OCI-LY7 (cell line): ENCODE measurements at regions not wholly inside any gene's neighbourhood (a gene's known extent, or its start where the extent isn't known, plus 50 kb on each side); places are given as distances from the start of the nearest gene placed in this dataset.
"Not testable (repeated sequence)": the region's sequence is repeated elsewhere in the genome, so short reads cannot be mapped to it uniquely, and the experiment has no call there.

Experiments used
- BruUV-seq: library from RNA; stranded (reverse); fragments of 400-500 nt; replicated peaks from 2 replicates; lab custom pipeline; 2021; lab: Mats Ljungman, UMichigan
- CTCF ChIA-PET: fragments of 300-600 bp; sonication (Branson Sonifier 250); formaldehyde crosslinking; loops from one replicate; lab custom pipeline; 2022; ENCODE audit warnings: antibody characterized with exemption; ENCODE audit not compliant: unreplicated experiment; lab: Charles Lee
- POLR2A ChIA-PET: fragments of 300-600 bp; sonication (Branson Sonifier 250); formaldehyde crosslinking; loops from one replicate; lab custom pipeline; 2022; ENCODE audit warnings: antibody characterized with exemption; lab: Charles Lee
- DNase-seq: peaks from one replicate; pipeline ENCODE4 v3.0.0-alpha.2; 2015; ENCODE audit warnings: low spot score
- H2AFZ ChIP-seq: fragments of 200-600 bp; sonication (generic), shearing (Covaris generic); 2 replicates; pipeline ENCODE4 v1.6.1; 2014; ENCODE audit warnings: mild to moderate bottlenecking, antibody characterized with exemption, low read length, moderate library complexity
- H3K27ac ChIP-seq: fragments of 200-600 bp; sonication (generic); 2 replicates; pipeline ENCODE4 v1.5.1; 2014; ENCODE audit warnings: mixed run types, low read depth, mild to moderate bottlenecking, moderate library complexity, low read length, inconsistent platforms; ENCODE audit not compliant: poor library complexity, severe bottlenecking
- H3K36me3 ChIP-seq: fragments of 200-600 bp; sonication (generic); 2 replicates; pipeline ENCODE4 v1.6.1; 2014; ENCODE audit warnings: mild to moderate bottlenecking, antibody characterized with exemption, low read length, moderate library complexity, mixed read lengths; ENCODE audit not compliant: insufficient read depth
- H3K4me1 ChIP-seq: fragments of 200-600 bp; sonication (generic); 2 replicates; pipeline ENCODE4 v1.5.1; 2014; ENCODE audit warnings: mild to moderate bottlenecking, low read length; ENCODE audit not compliant: insufficient read depth, poor library complexity, severe bottlenecking
- H3K4me2 ChIP-seq: fragments of 200-600 bp; sonication (generic); 2 replicates; pipeline ENCODE4 v1.6.1; 2014; ENCODE audit warnings: mild to moderate bottlenecking, low read length
- H3K4me3 ChIP-seq: fragments of 200-600 bp; sonication (generic); 2 replicates; pipeline ENCODE4 v1.5.1; 2014; ENCODE audit warnings: mild to moderate bottlenecking, low read depth, low read length; ENCODE audit not compliant: poor library complexity, severe bottlenecking
- H3K79me2 ChIP-seq: fragments of 200-600 bp; sonication (generic); 2 replicates; pipeline ENCODE4 v1.6.1; 2016; ENCODE audit warnings: low read depth, mild to moderate bottlenecking, low read length, moderate library complexity, mixed read lengths; ENCODE audit not compliant: insufficient read depth
- H3K9me2 ChIP-seq: fragments of 200-600 bp; sonication (generic); 2 replicates; pipeline ENCODE4 v1.6.1; 2016; ENCODE audit warnings: mild to moderate bottlenecking, low read length, mixed read lengths; ENCODE audit not compliant: insufficient read depth
- H3K9me3 ChIP-seq: fragments of 200-600 bp; sonication (generic); 2 replicates; pipeline ENCODE4 v1.6.1; 2014; ENCODE audit warnings: mild to moderate bottlenecking, mixed run types, low read length, mixed read lengths
- H4K20me1 ChIP-seq: fragments of 200-600 bp; sonication (generic); 2 replicates; pipeline ENCODE4 v1.6.1; 2014; ENCODE audit warnings: mild to moderate bottlenecking, antibody characterized with exemption, low read length, moderate library complexity, mixed read lengths; ENCODE audit not compliant: insufficient read depth
- intact Hi-C: fragments of 100-400 bp; cut with micrococcal nuclease; formaldehyde crosslinking; loops from one replicate; pipeline ENCODE4 v1.10.0; 2022; ENCODE audit not compliant: unreplicated experiment

DNA sequence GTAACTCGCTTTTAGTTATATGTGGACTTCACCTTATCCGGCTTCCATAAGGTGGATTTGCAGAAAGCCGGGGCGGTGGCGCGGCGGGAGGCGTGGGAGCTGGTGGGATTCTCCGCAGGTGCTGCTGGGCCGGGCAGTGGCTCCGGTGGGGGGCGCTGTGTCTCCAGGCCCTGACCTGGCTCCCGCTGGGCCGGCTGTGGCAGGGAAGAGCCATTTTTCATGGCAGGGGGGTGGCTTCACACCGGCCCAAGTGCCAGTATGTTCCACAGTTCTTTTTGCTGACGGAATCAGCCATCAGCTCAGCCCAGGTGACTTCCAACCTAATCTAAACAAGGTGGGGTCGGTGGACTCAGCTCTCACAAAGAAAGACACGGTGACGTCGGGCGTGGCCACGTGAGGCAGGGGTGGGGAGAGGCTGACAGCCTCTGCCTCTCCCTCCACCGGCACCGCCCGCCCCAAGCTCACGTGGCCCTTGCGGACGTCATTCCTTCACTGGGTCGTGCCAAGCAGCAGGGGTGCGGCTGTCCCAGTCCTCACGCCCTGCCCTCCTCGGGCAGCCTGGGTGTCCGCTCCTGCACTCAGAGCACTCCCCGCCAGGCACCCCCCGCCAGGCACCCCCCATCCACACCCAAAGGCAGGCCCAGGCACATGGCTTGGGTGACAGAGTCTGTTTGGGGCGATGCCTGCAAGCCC, 4429.9 kb upstream of the TPTE start:
- H2AFZ ChIP-seq, H3K4me3 ChIP-seq, intact Hi-C loops, POLR2A ChIA-PET, H4K20me1 ChIP-seq, H3K27ac ChIP-seq, H3K36me3 ChIP-seq, H3K79me2 ChIP-seq, DNase-seq, H3K9me2 ChIP-seq, H3K4me2 ChIP-seq, H3K9me3 ChIP-seq, BruUV-seq, H3K4me1 ChIP-seq, CTCF ChIA-PET: not testable (repeated sequence)

DNA sequence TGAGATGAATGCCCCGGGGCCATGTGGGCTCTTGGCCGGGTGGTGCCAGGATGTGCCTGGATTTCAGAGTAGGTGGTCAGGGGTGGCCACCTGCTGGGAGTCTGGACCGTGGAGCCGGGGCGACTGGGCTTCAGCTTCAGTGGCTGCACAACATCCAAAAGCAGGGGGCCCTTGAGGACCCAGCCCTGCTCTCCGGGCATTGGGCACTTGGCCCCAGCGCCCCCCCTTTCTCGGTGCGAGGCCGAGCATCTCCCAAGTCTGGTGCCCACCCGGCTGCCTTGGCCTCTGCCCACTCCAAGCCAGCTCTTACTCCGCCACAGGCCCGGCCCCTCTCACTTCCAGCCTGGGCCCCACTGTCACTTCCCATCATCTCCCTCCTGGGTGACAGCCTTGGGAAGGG, 4429.0 kb upstream of the TPTE start:
- H2AFZ ChIP-seq, H3K9me3 ChIP-seq, H3K27ac ChIP-seq, BruUV-seq, H3K4me2 ChIP-seq, POLR2A ChIA-PET, H3K36me3 ChIP-seq, H3K4me1 ChIP-seq, H3K4me3 ChIP-seq, H3K9me2 ChIP-seq, H3K79me2 ChIP-seq, intact Hi-C loops, H4K20me1 ChIP-seq, CTCF ChIA-PET, DNase-seq: not testable (repeated sequence)

DNA sequence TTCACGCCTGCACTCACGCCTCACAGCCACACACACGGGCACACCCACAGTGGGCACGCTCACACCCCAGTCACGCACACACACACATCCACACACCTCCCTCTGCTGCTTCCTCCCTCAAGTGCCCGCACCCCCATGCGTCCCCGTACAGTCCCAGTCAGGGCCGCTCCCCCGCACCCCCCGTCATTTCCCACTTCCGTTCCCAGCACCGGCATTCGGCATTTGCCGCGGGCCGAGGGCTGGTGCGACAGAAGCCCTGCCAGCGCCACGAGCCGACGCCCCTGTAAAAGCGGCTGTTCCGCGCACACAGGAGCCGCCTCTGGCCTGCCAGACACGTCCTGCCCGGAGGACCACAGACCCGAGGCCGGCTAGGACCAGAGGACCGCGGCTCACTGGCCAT, 4428.0 kb upstream of the TPTE start:
- H3K27ac ChIP-seq, H2AFZ ChIP-seq, H3K36me3 ChIP-seq, CTCF ChIA-PET, H3K4me1 ChIP-seq, H3K9me3 ChIP-seq, H4K20me1 ChIP-seq, H3K4me2 ChIP-seq, BruUV-seq, H3K9me2 ChIP-seq, H3K79me2 ChIP-seq, intact Hi-C loops, POLR2A ChIA-PET, H3K4me3 ChIP-seq, DNase-seq: not testable (repeated sequence)

DNA sequence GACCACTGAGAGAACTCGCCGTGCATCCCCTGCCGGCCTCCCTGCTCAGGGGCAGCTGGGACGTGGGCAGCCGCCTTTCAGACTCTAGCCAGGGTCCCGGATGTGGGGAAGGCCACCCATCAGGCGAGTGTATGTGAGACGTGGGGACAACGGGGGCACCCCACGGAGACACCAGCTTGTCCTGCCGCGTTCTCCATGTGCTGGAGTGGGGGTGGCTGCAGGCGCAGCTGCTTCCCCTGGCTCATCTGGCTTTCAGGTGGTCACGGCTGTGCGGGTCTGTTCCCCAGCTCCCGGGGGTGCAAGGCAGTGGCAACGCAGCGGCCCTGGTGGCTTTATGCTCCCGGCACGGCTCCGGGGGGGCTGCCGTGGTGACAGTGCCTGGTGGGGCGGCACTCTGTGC, 4427.5 kb upstream of the TPTE start:
- BruUV-seq, H3K36me3 ChIP-seq, POLR2A ChIA-PET: not testable (repeated sequence)

DNA sequence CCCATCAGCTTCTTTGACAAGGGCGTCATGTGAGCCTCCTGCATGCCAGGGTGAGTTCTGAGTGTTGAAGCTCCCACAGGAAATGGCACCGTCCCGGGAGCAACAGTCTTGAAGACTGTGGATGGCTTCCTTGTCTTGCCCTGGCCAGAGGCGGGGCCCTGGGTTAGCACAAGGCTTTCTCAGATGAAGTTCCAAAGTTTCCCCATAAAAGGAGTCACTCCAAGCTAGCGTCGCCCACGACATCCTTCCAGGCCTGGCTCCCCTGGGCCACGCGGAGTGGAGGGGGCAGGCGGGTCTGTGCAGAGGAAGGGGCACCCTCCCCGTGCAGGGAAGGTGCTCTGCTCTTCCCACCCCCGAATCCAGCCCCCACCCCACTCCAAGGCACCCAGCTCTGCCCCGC, 4426.1 kb upstream of the TPTE start:
- DNase-seq, H3K9me3 ChIP-seq, H3K36me3 ChIP-seq, H3K9me2 ChIP-seq, H3K79me2 ChIP-seq, H3K4me1 ChIP-seq, CTCF ChIA-PET, H3K27ac ChIP-seq, intact Hi-C loops, BruUV-seq, H3K4me3 ChIP-seq, POLR2A ChIA-PET, H3K4me2 ChIP-seq, H2AFZ ChIP-seq, H4K20me1 ChIP-seq: not testable (repeated sequence)

More for the DNA sequence above, 4427.5 kb upstream of the TPTE start:
- H2AFZ ChIP-seq, H3K27ac ChIP-seq, intact Hi-C loops, H4K20me1 ChIP-seq, H3K4me1 ChIP-seq, CTCF ChIA-PET, H3K4me2 ChIP-seq, H3K79me2 ChIP-seq, H3K9me2 ChIP-seq, H3K9me3 ChIP-seq, DNase-seq, H3K4me3 ChIP-seq: not testable (repeated sequence)

DNA sequence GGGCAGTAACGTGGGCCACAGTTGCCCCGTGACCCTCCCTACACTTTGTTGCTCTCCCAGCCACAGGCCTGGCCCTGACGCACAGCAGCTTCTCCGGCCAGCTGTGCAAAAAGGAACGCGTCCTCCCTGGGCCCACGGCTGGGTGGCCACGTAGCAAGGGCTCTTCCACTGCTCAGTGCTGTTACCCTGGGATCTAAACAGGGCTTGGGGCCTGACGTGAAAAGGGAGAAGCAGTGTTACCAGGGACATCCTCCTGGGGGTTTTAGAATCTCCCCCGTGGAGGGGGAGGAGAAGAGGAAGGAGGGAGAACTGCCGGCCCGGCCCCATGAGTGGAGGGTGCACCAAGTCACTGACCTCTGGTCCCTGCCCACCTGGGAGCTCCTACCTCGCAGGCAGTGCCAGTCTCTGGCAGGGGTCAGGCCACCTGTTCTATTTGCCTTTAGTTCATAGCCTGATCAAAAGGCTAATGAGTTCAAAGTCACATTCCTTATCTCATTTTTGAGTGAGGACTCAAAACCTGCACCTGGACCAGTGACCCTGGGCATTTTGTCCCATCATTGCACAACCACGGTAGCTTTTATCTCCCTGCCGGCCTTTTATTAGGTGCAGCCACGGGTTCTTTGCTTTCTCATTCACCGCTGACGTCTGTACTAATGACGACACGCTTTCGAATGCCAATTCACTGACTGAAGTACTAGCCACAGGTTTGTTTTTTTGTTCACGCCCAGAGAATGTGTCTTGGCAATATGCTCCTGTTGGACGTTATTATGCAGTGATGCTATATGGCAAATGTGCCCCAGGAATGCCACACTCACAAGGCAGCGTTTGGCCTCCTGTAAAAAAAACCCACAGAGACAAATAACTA, 4424.6 kb upstream of the TPTE start:
- H3K4me2 ChIP-seq, H3K27ac ChIP-seq, POLR2A ChIA-PET, BruUV-seq, H3K9me2 ChIP-seq, H3K4me1 ChIP-seq, H3K79me2 ChIP-seq, H2AFZ ChIP-seq, H3K9me3 ChIP-seq, H3K36me3 ChIP-seq, H4K20me1 ChIP-seq, CTCF ChIA-PET, intact Hi-C loops, DNase-seq, H3K4me3 ChIP-seq: not testable (repeated sequence)
